DND-41 (cell line): ENCODE measurements at regions not wholly inside any gene's neighbourhood (a gene's known extent, or its start where the extent isn't known, plus 50 kb on each side); places are given as distances from the start of the nearest gene placed in this dataset.

Experiments
- ATAC-seq: fragments of 200-7000 bp; cut with Tn5 transposase; 3 replicates; pipeline ENCODE4 v1.9.1; 2021; ENCODE audit warnings: low read depth; ENCODE audit not compliant: insufficient read depth
- DNase-seq: peaks from one replicate; pipeline ENCODE4 v3.0.0-alpha.2; 2020
- H2AFZ ChIP-seq: 2 replicates; pipeline ENCODE4 v1.6.0; 2012; ENCODE audit warnings: low read depth, low read length
- H3K27ac ChIP-seq: 2 replicates; pipeline ENCODE4 v1.5.1; 2012; ENCODE audit warnings: low read length, inconsistent platforms
- H3K27me3 ChIP-seq: fragments of 200-600 bp; sonication (generic); 2 replicates; pipeline ENCODE4 v1.6.0; 2012; ENCODE audit warnings: low read length, mild to moderate bottlenecking, inconsistent platforms; ENCODE audit not compliant: insufficient read depth, poor library complexity
- H3K36me3 ChIP-seq: 2 replicates; pipeline ENCODE4 v1.5.1; 2012; ENCODE audit warnings: low read length, inconsistent platforms; ENCODE audit not compliant: insufficient read depth
- H3K4me1 ChIP-seq: 2 replicates; pipeline ENCODE4 v1.5.1; 2012; ENCODE audit warnings: mild to moderate bottlenecking, low read length; ENCODE audit not compliant: insufficient read depth
- H3K4me2 ChIP-seq: 2 replicates; pipeline ENCODE4 v1.6.0; 2012; ENCODE audit warnings: mild to moderate bottlenecking, moderate library complexity, low read length, inconsistent platforms; ENCODE audit not compliant: insufficient read depth
- H3K4me3 ChIP-seq, 2 experiments: fragments of 200-600 bp in 1 of 2; shearing (Covaris generic) in 1 of 2; 2 replicates each; pipeline ENCODE4 v1.5.1; 2012 to 2016; ENCODE audit warnings: inconsistent platforms in 2 of 2, low read length in 2 of 2, mild to moderate bottlenecking in 2 of 2, low read depth in 1 of 2, moderate library complexity in 1 of 2
- H3K79me2 ChIP-seq: 2 replicates; pipeline ENCODE4 v1.6.0; 2012; ENCODE audit warnings: low read length, inconsistent platforms; ENCODE audit not compliant: insufficient read depth
- H3K9ac ChIP-seq: 2 replicates; pipeline ENCODE4 v1.6.0; 2012; ENCODE audit warnings: low read depth, mild to moderate bottlenecking, inconsistent platforms, low read length, moderate library complexity
- H3K9me3 ChIP-seq: 2 replicates; pipeline ENCODE4 v1.5.1; 2012; ENCODE audit warnings: low read length, moderate library complexity, mild to moderate bottlenecking, inconsistent platforms; ENCODE audit not compliant: insufficient read depth, severe bottlenecking
- H4K20me1 ChIP-seq: 2 replicates; pipeline ENCODE4 v1.6.0; 2012; ENCODE audit warnings: low read length; ENCODE audit not compliant: insufficient read depth
- CTCF ChIP-seq: IDR thresholded peaks from 2 replicates; pipeline ENCODE4 v1.5.1; 2012; ENCODE audit warnings: borderline replicate concordance, low read length, moderate library complexity, mild to moderate bottlenecking; ENCODE audit not compliant: poor library complexity, severe bottlenecking; ENCODE audit errors: extremely low read depth
- EZH2 ChIP-seq: IDR thresholded peaks from 3 replicates; pipeline ENCODE4 v1.6.1; 2012; ENCODE audit warnings: borderline replicate concordance, low read depth, mild to moderate bottlenecking, moderate library complexity, low read length, inconsistent platforms; ENCODE audit not compliant: severe bottlenecking

GRCh38 chr6:167738386-167738785 lies 88.3 kb upstream of the AFDN start:
- Histone ChIP-seq H3K4me2 (no peak overlapping the region), H4K20me1 (no peaks in the 10 kb centered on the region), H3K27me3 (peaks cover 3% of the 10 kb centered on the region), H3K4me3 (no peak overlapping the region), H3K9me3 (no peaks in the 10 kb centered on the region), H3K9ac (no peak overlapping the region), H3K4me1 (no peaks in the 10 kb centered on the region), H3K27ac (no peak overlapping the region), H2AFZ (no peak overlapping the region), H3K79me2 (no peaks in the 10 kb centered on the region), H3K36me3 (no peaks in the 10 kb centered on the region)
- DNase-seq (no peak), ATAC-seq (no peak)
- TF ChIP-seq CTCF, result no peak
- TF ChIP-seq EZH2, result no peak

- Histone ChIP-seq H3K79me2 (no peaks in the 10 kb centered on the region), H2AFZ (no peak overlapping the region), H3K9me3 (peaks cover 4% of the 10 kb centered on the region), H4K20me1 (no peaks in the 10 kb centered on the region), H3K4me1 (no peaks in the 10 kb centered on the region), H3K9ac (no peak overlapping the region), H3K4me3 (no peak overlapping the region), H3K27me3 (peaks cover 3% of the 10 kb centered on the region), H3K27ac (no peak overlapping the region), H3K4me2 (no peak overlapping the region), H3K36me3 (no peaks in the 10 kb centered on the region)
- no peak for TF ChIP-seq CTCF
- no peak for TF ChIP-seq EZH2
- ATAC-seq (no peak), DNase-seq (no peak)
These were observed 86.8 kb upstream of the AFDN start for GRCh38 chr6:167739721-167740475.

- Histone ChIP-seq H3K4me1 (no peaks in the 10 kb centered on the region), H3K9ac (no peak overlapping the region), H3K79me2 (no peaks in the 10 kb centered on the region), H3K27ac (no peak overlapping the region), H3K27me3 (peaks cover 3% of the 10 kb centered on the region), H3K9me3 (peaks cover 4% of the 10 kb centered on the region), H3K4me3 (no peak overlapping the region), H3K36me3 (no peaks in the 10 kb centered on the region), H2AFZ (no peak overlapping the region), H4K20me1 (no peaks in the 10 kb centered on the region), H3K4me2 (no peak overlapping the region)
- DNase-seq, result no peak
- TF ChIP-seq EZH2 (no peak), CTCF (no peak)
- ATAC-seq, result no peak
These were observed 83.9 kb upstream of the AFDN start for GRCh38 chr6:167742719-167743303.
